ENCODE measurements at regions not wholly inside any gene's neighbourhood (a gene's known extent, or its start where the extent isn't known, plus 50 kb on each side); places are given as distances from the start of the nearest gene placed in this dataset.

GRCh38 chr6:105567140-105567539 lies 164.3 kb upstream of the PREP start:
- no peak for TF ChIP-seq CTCF (IDR thresholded peaks at IDR 0.05)
- no peak for TF ChIP-seq POLR2A (IDR thresholded peaks at IDR 0.05)
- H3K4me3 ChIP-seq (replicated peaks in 1 of 3), result no peak overlapping the region
- 92 to 93% methylated on average over 4 of the region's 4 CpGs for WGBS, 2 donors

DNA sequence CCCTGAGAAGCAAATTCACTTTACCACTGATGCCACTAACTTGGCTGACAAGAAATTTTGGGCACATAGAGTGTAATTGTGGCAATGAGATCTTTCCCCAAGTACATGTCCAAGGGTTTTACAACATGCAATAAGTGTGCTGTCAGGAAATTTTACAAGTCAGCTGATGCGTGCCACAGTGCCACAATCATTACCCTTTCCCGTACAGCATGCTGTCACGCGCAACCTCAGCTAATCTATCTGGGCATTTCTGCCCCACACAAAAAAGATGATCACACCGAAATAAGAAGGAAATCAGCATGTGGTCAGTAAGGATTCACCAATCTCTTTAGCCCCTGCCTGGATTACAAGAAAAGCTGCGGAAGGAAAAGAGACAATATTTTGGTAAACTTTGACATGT lies 163.6 kb upstream of the PREP start:
- TF ChIP-seq POLR2A (IDR thresholded peaks at IDR 0.05) (no peak), CTCF (IDR thresholded peaks at IDR 0.05) (no peak)
- no peak for DNase-seq
- H3K27me3 ChIP-seq, result no peaks in the 10 kb centered on the region
- no peak overlapping the region for H3K27ac ChIP-seq
- no peaks in the 10 kb centered on the region for H3K36me3 ChIP-seq
- WGBS, 2 donors, result 94 to 95% methylated on average over 6 of the region's 6 CpGs
- no peak overlapping the region for H3K4me3 ChIP-seq (replicated peaks in 1 of 3)
- H3K4me1 ChIP-seq, result no peaks in the 10 kb centered on the region
- no peaks in the 10 kb centered on the region for H3K9me3 ChIP-seq
- intact Hi-C loops (cut with DNase I), result no loop called here

More at GRCh38 chr6:105567140-105567539, 164.3 kb upstream of the PREP start:
- Histone ChIP-seq H3K36me3 (no peaks in the 10 kb centered on the region), H3K4me1 (no peaks in the 10 kb centered on the region), H3K27ac (no peak overlapping the region), H3K9me3 (no peaks in the 10 kb centered on the region), H3K27me3 (no peaks in the 10 kb centered on the region)
- intact Hi-C loops (cut with DNase I), result no loop called here
- no peak for DNase-seq

DNA sequence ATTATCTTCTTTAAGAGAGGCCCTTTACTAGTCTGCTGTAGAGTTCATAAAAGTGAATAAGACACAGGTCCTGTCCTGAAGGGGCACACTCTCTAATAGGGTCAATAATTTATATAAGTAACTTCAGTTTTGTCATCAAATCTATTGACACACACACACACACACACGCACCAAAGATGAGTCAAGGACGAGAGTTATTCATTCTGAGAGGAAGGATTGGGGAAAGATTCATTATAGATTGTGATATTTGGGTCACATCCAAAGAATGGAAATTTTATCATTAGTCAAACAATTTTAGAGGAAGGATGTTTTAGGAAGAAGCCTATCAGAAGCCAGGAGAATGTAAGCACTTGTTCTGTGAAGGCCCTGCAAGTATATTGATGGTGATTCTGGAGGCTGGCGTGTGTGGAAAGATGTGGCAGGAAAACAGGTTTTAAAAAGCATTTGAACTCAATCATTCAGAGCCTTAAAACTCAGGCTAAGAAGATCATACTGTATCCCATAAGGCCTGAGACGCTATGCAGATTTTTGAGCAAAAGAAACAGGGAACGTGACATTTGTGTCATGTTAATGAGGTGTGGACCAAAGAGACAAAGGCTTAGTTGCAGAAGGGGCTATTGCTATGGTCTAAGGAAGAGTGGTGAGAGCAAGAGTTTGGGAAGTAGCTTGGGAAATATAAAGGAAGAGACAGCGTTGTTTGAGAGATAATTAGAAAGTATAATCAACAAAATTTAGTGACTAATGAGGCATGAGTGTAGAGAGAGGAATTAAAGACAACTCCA lies 161.4 kb upstream of the PREP start:
- Histone ChIP-seq H3K36me3 (no peaks in the 10 kb centered on the region), H3K4me3 (replicated peaks in 1 of 3) (no peak overlapping the region), H3K27me3 (no peaks in the 10 kb centered on the region), H3K27ac (no peak overlapping the region), H3K4me1 (no peaks in the 10 kb centered on the region), H3K9me3 (no peaks in the 10 kb centered on the region)
- 93 to 96% methylated on average over 6 of the region's 6 CpGs for WGBS, 2 donors
- intact Hi-C loops (cut with DNase I), result no loop called here
- TF ChIP-seq CTCF (IDR thresholded peaks at IDR 0.05) (no peak), POLR2A (IDR thresholded peaks at IDR 0.05) (no peak)
- no peak for DNase-seq

DNA sequence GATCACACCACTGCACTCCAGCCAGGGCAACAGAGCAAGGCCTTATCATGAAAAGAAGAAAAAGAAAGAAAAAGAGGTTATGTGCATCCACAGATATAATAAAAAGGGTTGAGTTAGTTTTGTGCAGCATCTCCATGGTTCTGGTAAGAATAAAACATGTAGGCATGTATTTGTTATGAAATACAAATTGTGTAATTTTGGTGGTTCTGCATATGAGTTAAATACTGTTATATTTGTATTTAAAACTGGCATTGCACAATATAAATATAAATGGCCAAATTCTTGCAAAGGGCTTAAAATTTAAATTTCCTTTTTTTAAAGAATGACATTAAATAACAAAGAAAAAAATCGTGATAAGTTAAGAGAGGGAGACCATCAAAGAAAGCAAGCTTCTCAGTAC lies 159.1 kb upstream of the PREP start:
- DNase-seq, result no peak
- Histone ChIP-seq H3K9me3 (no peaks in the 10 kb centered on the region), H3K4me3 (replicated peaks in 1 of 3) (no peak overlapping the region), H3K4me1 (no peaks in the 10 kb centered on the region), H3K36me3 (no peaks in the 10 kb centered on the region), H3K27me3 (no peaks in the 10 kb centered on the region), H3K27ac (no peak overlapping the region)
- 83 to 87% methylated on average over 1 of the region's 1 CpG for WGBS, 2 donors
- intact Hi-C loops (cut with DNase I), result no loop called here
- TF ChIP-seq CTCF (IDR thresholded peaks at IDR 0.05) (no peak), POLR2A (IDR thresholded peaks at IDR 0.05) (no peak)

GRCh38 chr6:105561486-105561885 lies 158.6 kb upstream of the PREP start:
- H3K4me1 ChIP-seq, result no peaks in the 10 kb centered on the region
- no peaks in the 10 kb centered on the region for H3K9me3 ChIP-seq
- TF ChIP-seq CTCF (IDR thresholded peaks at IDR 0.05) (no peak), POLR2A (IDR thresholded peaks at IDR 0.05) (no peak)
- no peaks in the 10 kb centered on the region for H3K36me3 ChIP-seq
- H3K4me3 ChIP-seq (replicated peaks in 1 of 3), result no peak overlapping the region
- no peaks in the 10 kb centered on the region for H3K27me3 ChIP-seq
- intact Hi-C loops (cut with DNase I), result no loop called here
- no peak overlapping the region for H3K27ac ChIP-seq
- DNase-seq, result no peak

All from thyroid gland (tissue), 4 donors.